Transverse colon (tissue), 4 donors: ENCODE measurements at regions not wholly inside any gene's neighbourhood (a gene's known extent, or its start where the extent isn't known, plus 50 kb on each side); places are given as distances from the start of the nearest gene placed in this dataset.

Source experiments
- EP300 ChIP-seq: sonication (generic); formaldehyde crosslinking; IDR thresholded peaks from one replicate; pipeline ENCODE4 v1.6.1; 2017; ENCODE audit warnings: antibody characterized with exemption, low read depth
- POLR2A ChIP-seq: fragments of 450-650 bp; IDR thresholded peaks from one replicate; pipeline ENCODE4 v1.6.1; 2016; ENCODE audit warnings: antibody characterized with exemption, mild to moderate bottlenecking, moderate library complexity
- POLR2AphosphoS5 ChIP-seq, 3 donors: sonication (generic); formaldehyde crosslinking; IDR thresholded peaks; one replicate each; pipeline ENCODE4 v1.6.1; 2016; ENCODE audit warnings: antibody characterized with exemption in 3 of 3
- TF ChIP-seq, protein P1 (sequence below), 5 experiments: fragments of 200-600 bp in 3 of 5; fragments of 450-650 bp in 2 of 5; sonication (generic) in 3 of 5; IDR thresholded peaks; 1 replicate in 2 of 5; 2 replicates in 3 of 5; pipeline ENCODE4 v1.5.1; 2016 to 2017; ENCODE audit warnings: antibody characterized with exemption in 5 of 5, inconsistent platforms in 3 of 5, mild to moderate bottlenecking in 2 of 5, moderate library complexity in 1 of 5

DNA sequence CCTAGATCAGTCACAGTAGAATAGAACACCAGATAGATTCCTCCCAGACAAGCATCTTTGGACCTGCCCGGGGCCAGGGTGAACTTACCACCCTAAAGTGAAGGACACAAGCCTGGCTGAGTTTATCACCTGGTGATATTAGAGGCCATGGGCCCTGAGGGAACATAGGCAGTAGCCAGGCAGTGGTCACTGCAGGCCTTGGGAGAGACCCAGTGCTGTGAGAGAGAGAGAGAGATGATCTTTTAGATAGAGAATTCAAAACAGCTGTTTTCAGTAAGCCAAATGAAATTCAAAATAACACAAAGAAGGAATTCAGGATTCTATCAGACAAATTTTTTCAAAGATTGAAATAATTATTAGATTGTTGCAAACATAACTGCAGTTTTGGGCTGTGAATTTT lies 1679.9 kb downstream of the EFNB2 start:
- TF ChIP-seq, protein P1, sequence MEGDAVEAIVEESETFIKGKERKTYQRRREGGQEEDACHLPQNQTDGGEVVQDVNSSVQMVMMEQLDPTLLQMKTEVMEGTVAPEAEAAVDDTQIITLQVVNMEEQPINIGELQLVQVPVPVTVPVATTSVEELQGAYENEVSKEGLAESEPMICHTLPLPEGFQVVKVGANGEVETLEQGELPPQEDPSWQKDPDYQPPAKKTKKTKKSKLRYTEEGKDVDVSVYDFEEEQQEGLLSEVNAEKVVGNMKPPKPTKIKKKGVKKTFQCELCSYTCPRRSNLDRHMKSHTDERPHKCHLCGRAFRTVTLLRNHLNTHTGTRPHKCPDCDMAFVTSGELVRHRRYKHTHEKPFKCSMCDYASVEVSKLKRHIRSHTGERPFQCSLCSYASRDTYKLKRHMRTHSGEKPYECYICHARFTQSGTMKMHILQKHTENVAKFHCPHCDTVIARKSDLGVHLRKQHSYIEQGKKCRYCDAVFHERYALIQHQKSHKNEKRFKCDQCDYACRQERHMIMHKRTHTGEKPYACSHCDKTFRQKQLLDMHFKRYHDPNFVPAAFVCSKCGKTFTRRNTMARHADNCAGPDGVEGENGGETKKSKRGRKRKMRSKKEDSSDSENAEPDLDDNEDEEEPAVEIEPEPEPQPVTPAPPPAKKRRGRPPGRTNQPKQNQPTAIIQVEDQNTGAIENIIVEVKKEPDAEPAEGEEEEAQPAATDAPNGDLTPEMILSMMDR (IDR thresholded peaks at IDR 0.05), result no peak
- TF ChIP-seq POLR2A, result no peak
- TF ChIP-seq EP300, result no peak
- no peak for TF ChIP-seq POLR2AphosphoS5 (IDR thresholded peaks at IDR 0.05)
